PC-9 (cell line): ENCODE measurements at regions not wholly inside any gene's neighbourhood (a gene's known extent, or its start where the extent isn't known, plus 50 kb on each side); places are given as distances from the start of the nearest gene placed in this dataset.

Experiments used
- EZH2 ChIP-seq: fragments of 200-600 bp; sonication (generic); IDR thresholded peaks from 2 replicates; pipeline ENCODE4 v1.8.0; 2017; ENCODE audit warnings: antibody characterized with exemption, low read depth
- TF ChIP-seq, protein P1 (sequence below): fragments of 200-600 bp; sonication (generic); conservative IDR thresholded peaks from 2 replicates; pipeline ENCODE4 v1.6.1; 2017; ENCODE audit warnings: mixed run types, antibody characterized with exemption, mild to moderate bottlenecking, moderate library complexity

DNA sequence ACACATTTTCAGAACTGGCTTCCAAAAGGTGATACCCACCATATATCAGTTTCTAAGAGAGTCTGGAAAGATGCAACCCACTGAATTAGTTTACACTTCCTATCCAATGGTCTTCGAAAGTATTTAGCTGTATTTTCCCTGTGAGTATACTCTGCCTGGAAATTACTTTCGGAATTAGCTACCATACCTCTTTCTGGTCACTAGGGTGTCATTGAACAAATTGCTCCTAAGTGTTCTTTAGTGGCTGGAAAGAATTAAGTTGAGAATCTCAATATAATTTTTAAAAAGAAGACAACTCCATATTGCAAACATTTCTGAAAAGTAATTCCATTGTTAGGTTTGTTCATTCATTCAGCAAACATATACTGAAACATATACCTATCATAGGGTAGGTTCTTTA, 283.1 kb upstream of the SSTR1 start:
- TF ChIP-seq, protein P1, sequence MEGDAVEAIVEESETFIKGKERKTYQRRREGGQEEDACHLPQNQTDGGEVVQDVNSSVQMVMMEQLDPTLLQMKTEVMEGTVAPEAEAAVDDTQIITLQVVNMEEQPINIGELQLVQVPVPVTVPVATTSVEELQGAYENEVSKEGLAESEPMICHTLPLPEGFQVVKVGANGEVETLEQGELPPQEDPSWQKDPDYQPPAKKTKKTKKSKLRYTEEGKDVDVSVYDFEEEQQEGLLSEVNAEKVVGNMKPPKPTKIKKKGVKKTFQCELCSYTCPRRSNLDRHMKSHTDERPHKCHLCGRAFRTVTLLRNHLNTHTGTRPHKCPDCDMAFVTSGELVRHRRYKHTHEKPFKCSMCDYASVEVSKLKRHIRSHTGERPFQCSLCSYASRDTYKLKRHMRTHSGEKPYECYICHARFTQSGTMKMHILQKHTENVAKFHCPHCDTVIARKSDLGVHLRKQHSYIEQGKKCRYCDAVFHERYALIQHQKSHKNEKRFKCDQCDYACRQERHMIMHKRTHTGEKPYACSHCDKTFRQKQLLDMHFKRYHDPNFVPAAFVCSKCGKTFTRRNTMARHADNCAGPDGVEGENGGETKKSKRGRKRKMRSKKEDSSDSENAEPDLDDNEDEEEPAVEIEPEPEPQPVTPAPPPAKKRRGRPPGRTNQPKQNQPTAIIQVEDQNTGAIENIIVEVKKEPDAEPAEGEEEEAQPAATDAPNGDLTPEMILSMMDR, result no peak
- no peak for TF ChIP-seq EZH2
